ENCODE measurements at regions not wholly inside any gene's neighbourhood (a gene's known extent, or its start where the extent isn't known, plus 50 kb on each side); places are given as distances from the start of the nearest gene placed in this dataset.

DNA sequence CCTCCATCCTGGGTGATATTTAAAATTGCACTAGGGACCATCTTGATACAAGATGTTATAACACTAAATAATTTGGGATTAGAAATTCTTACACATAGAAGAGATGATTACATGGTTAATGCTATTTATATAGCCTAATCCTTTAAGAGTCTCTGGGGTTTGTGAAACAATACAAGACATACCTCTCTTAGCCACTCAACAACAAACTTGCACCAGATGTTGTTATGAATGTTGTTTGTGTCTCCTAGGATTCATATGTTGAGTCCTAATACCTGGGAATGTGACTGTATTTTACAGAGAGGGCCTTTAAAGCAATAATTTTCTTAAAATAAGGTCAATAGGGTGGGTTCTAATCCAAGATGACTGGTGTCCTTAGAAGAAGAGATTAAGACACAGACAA lies 678.3 kb downstream of the NYAP2 start:
- no peak for DNase-seq (ENCODE audit: low spot score)

GRCh38 chr2:226077031-226077430 lies 677.5 kb downstream of the NYAP2 start:
- DNase-seq (ENCODE audit: low spot score), result no peak

GRCh38 chr2:226076529-226076928 lies 677.0 kb downstream of the NYAP2 start:
- DNase-seq (ENCODE audit: low spot score), result no peak

DNA sequence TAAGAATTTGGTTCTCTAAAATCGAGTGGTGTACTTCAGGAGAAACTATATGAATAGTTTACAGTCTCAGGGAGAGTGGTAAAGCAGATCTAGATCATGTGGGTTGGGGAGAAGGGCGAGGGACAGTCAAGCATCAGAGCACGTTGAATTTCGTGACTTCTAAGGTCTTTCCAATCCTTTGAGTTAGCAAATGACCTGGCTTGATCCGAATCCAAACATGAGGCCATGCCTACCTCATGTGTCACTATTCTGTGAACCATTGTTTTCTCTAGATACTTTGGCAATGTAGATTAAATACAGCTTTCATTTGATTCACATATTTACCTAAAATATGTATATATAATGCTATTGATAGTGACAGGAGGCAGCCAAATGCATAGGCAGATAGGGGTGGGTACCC lies 674.9 kb downstream of the NYAP2 start:
- DNase-seq (ENCODE audit: low spot score), result no peak

GRCh38 chr2:226073496-226074160 lies 674.1 kb downstream of the NYAP2 start:
- DNase-seq (ENCODE audit: low spot score), result no peak

GRCh38 chr2:226066873-226067272 lies 667.4 kb downstream of the NYAP2 start:
- no peak for DNase-seq (ENCODE audit: low spot score)

DNA sequence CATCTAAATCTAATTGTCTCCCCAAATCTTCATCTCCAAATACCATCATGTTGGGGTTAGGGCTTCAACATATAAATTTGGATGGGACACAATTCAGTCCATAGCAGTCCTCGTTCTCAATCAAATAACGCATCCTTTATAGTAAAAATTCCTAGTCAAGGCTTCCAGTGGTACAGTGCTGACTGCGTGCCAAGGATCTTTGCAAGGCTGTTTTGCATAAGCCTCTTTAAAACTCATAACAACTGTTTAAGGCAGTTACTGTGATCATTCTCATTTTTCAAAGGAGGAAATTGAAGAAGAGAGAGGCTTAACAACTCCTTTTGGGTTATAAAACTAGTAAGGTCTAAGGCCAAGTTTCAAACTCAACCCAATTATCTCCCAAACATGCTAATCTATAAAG lies 666.9 kb downstream of the NYAP2 start:
- DNase-seq (ENCODE audit: low spot score), result no peak

DNA sequence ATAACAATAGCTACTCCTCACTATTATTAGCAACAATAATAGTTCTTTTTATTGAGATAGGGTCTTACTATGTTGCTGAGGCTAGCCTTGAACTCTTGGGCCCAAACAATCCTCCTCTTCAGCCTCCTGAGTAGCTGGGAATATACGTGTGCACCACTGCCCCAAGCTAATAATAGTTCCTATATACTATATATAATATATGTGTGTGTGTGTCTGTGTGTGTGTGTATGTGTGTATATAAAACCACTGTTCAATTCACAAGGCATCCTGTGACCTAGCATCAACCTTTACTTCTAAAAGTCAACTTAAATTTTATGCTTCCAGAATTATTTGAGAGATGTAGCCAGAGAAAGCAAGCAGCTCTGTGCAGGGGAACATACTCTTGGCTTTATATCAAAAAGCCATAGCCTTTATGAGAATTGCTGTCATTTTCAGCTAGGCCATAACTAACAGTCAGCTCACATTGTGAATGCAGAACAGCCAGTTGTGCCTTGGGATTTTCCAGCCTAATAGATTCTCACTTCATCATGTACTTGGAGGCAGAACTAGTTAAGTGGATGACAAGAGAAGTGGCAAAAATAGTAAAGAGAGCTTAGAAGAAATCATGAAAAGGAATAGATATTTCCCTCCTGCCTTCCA lies 665.5 kb downstream of the NYAP2 start:
- no peak for DNase-seq (ENCODE audit: low spot score)

DNA sequence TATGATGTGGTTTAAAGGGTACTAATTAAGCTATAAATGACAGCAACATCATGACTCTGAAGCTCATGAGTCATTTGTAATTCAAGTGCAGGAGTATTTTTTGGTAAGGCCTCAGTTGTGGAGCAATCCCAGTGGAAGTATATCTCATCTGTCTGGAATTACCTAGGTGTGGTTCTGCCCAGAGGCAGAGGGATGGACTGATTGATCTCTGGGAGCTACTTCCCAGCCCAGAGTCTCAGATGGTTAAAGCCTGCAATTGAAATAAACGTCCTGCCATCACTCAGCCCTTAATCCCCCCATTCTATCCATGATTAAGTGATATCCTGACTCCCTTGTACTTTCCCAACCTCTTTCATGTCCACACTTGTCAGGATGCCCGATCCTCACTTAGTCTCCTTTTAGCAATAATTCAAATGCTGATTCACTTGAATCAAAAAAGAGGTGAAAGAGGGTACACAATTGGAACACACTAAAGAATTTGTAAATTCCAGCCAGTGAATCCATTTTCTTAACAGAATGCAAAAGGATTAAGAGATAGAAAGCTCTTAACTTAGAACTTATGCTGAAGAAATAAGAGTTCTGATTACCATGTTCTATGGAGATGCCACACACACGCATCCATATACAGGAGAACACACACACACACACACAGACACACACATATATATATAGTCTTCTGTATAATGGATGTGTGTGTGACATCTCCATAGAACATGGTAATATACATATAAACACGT lies 664.4 kb downstream of the NYAP2 start:
- no peak for DNase-seq (ENCODE audit: low spot score)

- DNase-seq (ENCODE audit: low spot score), result no peak
Observed at GRCh38 chr2:226059961-226060627, 660.6 kb downstream of the NYAP2 start.

- DNase-seq (ENCODE audit: low spot score), result no peak
Observed at GRCh38 chr2:226057914-226058313, 658.4 kb downstream of the NYAP2 start.

DNA sequence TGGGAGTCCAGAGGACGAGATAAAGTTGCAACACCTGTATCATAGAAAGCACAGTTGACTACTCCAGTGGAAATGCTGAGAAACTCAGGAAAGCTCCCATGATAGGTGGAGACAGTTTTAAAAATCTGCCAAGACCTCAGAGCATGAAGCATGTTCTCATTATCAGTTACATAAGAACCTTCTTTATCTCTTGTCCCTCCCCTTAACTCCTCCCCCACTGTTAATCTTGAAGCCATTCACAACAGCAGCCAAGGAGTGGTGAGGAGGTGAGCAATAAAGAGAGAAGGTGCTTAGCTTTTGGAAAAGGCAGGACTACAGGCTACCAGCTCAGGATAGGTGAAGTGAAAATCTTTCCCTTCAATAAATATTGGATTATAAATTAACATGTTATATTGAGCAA lies 657.9 kb downstream of the NYAP2 start:
- no peak for DNase-seq (ENCODE audit: low spot score)

DNA sequence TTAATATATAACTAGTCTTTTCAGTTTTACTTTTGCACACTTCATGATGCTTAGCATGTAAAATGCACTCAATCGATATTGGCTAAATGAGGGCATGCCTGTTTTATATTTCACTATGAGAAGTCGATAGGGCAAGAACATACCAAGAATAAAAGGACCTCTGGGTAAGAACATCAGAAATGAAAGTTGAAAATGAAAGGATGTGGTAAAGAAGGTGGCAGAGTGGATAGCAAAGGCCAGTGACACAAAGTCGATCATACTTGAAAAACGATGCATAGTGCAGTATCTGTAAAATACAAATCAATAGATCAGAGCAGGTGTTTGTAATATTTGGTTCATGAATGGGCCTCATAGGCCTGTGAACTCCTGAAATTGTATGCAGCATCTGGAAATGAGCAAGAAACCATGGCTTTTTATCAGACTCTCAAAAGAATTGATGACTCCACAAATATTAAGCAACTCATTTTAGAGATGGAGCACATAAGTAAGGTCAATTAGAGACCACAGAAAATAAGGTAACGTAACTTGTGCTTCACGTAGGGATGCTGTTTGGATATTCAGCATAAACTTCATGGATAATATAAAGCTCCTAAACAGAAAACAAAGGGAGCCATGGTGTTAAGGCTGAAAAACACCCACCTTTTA lies 653.4 kb downstream of the NYAP2 start:
- DNase-seq (ENCODE audit: low spot score), result no peak

- no peak for DNase-seq (ENCODE audit: low spot score)
Observed at GRCh38 chr2:226050822-226051221, 651.3 kb downstream of the NYAP2 start.

GRCh38 chr2:226048611-226049010 lies 649.1 kb downstream of the NYAP2 start:
- DNase-seq (ENCODE audit: low spot score), result no peak

GRCh38 chr2:226045080-226045479 lies 645.6 kb downstream of the NYAP2 start:
- DNase-seq (ENCODE audit: low spot score), result no peak

DNA sequence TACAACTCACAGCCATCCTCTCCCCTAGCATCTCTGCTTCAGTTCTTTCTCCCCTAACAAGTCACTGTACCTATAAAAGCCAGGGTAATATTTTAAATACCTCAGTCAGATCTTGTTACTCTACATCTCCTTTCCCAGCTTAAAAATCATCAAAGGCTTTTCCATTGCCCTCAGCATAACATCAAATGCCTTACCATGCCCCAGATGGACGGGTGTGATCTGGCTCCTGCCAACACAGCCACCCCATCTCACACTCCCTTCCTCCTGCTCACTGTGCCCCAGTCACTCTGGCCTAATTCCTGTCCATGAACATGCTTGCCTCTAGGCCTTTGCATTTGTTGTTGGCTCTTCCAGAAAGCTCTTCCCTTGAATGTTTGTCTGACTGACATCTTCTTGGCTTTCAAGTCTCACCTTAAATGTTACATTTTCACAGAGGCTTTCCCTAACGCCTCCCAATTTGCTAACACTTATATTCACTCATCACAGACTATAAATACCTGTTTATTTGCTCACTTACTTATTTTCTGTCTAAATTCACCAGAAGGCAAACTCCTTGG lies 640.9 kb downstream of the NYAP2 start:
- DNase-seq (ENCODE audit: low spot score), result no peak

DNA sequence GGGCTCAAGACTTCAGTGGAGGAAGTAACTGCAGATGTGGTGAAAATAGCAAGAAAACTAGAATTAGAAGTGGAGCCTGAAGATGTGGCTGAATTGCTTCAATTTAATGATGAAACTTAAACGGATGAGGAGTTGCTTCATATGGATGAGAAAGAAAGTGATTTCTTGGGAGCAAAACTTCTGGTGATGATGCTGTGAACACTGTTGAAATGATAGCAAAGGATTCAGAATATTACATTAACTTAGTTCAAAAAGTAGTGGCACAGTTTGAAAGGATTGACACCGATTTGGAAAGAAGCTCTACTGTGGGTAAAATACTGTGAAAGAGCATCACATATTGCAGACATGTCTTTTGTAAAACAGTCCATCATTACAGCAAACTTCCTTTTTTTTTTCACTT lies 638.0 kb downstream of the NYAP2 start:
- no peak for DNase-seq (ENCODE audit: low spot score)

GRCh38 chr2:226031647-226032501 lies 632.4 kb downstream of the NYAP2 start:
- DNase-seq (ENCODE audit: low spot score), result no peak

DNA sequence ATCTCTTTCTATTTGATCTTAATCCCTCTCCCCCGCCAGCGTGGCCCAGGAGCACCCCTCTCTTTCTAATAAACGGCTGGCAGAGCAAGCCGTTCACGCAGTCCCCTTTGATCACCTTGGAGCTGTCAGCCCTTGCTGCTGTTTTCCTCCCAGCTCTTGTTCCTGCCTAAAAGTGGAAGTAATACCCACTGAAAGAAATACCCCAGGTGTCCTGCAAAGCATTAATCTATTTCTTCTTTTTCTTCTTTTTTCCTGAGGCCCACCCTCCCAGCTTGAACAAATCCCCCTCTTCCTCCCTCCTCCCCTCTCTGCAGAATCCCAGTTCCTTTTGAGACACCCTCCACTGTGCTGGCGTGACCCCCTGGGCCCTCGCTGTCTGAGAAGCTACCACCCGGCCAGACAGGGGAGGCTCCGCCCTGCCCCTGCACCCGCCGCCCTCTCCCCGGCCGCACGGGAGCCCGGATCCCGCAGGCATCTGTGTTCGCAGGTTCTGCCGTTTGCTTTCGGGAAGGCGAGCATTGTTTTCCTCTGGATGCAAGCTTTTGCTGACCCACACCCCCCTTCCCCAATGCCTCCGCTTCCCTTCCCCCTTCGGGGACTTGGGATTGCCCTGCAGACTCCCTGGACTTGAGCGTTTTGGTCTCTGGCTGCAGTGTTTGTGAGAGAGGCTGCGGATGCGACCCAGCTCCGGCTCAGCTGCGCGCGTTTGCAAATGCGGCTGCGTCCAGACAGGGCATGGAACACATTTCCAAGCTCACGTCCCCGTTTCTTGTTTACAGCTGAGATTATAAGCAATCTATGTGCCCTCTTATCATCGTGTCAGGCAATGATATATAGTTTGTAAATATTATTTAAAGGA lies 631.5 kb downstream of the NYAP2 start:
- DNase-seq (ENCODE audit: low spot score), result no peak

All from CD4-positive, alpha-beta T cell treated with Interleukin-15 for 4 hours (primary cell).